Thyroid gland (tissue), 4 donors: ENCODE measurements at regions not wholly inside any gene's neighbourhood (a gene's known extent, or its start where the extent isn't known, plus 50 kb on each side); places are given as distances from the start of the nearest gene placed in this dataset.

ENCODE experiments used
- CTCF ChIP-seq, 6 experiments: fragments of 200-600 bp in 3 of 6; fragments of 450-650 bp in 3 of 6; sonication (generic) in 3 of 6; IDR thresholded peaks; one replicate each; pipeline ENCODE4 v1.5.1; 2016 to 2019; ENCODE audit warnings: antibody characterized with exemption in 6 of 6, mild to moderate bottlenecking in 2 of 6, inconsistent platforms in 1 of 6, moderate library complexity in 1 of 6
- POLR2A ChIP-seq, 2 donors: fragments of 450-650 bp; IDR thresholded peaks; one replicate each; pipeline ENCODE4 v1.6.1; 2017; ENCODE audit warnings: antibody characterized with exemption in 2 of 2, mild to moderate bottlenecking in 2 of 2, moderate library complexity in 1 of 2

- no peak for TF ChIP-seq POLR2A (IDR thresholded peaks at IDR 0.05)
- TF ChIP-seq CTCF (IDR thresholded peaks at IDR 0.05): no peak
Measured at GRCh38 chr3:170760174-170760526, 109.8 kb downstream of the RPL22L1 start.
